GM21526 (cell line): ENCODE measurements at regions not wholly inside any gene's neighbourhood (a gene's known extent, or its start where the extent isn't known, plus 50 kb on each side); places are given as distances from the start of the nearest gene placed in this dataset.

Source experiments
- ATAC-seq: cut with Tn5 transposase; IDR thresholded peaks from one replicate; pipeline ENCODE4 v1.9.1; 2021; ENCODE audit warnings: moderate library complexity; ENCODE audit not compliant: unreplicated experiment, low FRiP score

DNA sequence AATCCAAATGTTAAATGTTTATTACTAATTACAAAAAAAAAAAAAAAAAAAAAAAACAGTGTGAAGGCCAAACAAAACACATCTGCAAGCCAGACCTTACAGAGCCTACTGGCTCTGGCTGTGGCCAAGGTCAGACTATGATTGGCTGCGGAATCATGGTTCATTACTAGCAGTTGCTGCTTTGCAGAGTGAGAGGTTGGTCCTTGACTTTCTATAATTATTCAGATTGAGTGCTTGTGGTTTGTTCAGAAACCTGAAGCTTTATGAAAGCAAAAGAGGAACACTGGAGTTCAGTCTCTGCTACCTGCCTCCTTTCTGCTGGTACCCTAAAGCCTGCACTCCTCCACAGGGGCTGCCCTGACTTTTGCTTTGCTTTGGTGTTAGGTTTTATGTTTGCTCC lies 550.9 kb downstream of the BCL11B start:
- ATAC-seq, result no peak

- no peak for ATAC-seq
These were observed 547.3 kb downstream of the BCL11B start for GRCh38 chr14:98724734-98725133.

GRCh38 chr14:98725191-98725590 lies 546.8 kb downstream of the BCL11B start:
- ATAC-seq, result no peak

DNA sequence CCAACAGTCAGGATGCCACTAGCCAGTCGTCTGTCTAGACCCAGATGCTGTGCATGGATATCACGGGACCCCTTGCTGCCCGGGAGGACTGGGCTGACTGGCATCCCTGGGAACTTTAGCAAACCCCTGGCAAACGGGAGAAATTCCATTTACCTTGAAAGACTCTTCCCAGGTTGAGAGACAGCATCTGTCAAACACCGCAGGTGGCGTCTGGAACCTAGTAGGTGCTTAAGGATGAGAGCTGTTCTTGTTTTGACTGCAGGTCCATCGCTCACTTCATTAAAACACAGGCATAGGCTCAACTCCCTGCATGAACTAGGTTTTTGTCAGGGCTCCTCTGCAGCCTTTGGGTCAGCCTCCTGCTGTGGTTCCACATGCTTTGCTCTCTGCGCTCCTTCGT lies 546.3 kb downstream of the BCL11B start:
- ATAC-seq, result no peak

- no peak for ATAC-seq
These were observed 545.2 kb downstream of the BCL11B start for GRCh38 chr14:98726585-98727405.

DNA sequence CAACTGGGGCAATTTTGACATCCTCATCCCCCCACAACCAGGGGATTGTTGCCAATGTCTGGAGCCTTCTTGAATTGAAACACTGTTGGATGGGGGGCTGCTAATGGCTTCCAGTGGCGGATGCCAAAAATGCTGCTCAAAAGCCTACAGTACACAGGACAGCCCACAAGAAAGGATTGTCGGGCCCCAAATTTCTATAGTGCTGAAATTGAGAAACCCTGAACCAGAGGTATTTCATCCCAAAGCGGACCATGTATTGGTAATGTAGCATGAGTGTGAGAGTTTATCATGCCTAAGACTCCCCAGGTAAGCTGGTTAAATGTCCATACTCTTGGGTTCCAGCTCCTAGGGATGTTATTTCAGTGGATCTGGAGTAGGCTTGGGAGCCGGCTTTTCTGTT lies 544.0 kb downstream of the BCL11B start:
- ATAC-seq, result no peak

DNA sequence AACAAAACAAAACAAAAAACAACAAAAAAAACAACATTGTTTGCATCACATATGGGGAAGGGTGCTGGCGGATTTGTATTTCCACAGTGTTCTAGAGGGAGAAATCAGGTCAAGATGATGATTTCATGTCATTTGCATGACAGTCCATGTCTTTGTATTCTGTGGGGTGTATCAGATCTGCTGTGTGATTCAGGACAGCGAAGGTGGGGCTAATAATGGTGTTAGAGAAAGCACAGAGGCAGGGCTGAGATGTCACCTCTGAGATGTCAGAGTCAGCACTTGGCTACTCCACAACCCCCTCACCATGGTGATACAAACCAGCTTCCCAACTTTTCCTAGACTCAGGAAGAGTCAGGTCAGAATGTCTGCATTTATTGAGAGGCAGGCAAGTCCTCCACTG lies 543.2 kb downstream of the BCL11B start:
- ATAC-seq, result no peak

DNA sequence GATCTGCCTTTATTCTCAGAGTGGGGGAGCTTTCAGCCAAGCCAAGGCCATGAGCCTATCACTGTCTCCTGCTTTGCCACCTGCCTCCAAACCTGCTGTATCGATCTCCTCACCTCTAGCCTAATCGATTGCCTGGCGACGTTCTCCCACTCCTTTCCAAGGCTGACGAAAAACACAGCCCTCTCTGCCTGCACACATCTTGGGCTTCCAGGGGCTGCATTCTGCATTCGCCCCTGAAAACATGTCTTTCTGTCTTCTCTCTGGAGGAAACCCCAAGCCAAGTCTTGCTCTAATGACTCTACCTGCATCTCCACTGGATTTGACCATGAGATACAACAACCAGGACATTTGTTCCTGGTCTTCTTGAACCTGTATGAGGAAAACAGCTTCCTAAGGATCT lies 540.7 kb downstream of the BCL11B start:
- no peak for ATAC-seq

DNA sequence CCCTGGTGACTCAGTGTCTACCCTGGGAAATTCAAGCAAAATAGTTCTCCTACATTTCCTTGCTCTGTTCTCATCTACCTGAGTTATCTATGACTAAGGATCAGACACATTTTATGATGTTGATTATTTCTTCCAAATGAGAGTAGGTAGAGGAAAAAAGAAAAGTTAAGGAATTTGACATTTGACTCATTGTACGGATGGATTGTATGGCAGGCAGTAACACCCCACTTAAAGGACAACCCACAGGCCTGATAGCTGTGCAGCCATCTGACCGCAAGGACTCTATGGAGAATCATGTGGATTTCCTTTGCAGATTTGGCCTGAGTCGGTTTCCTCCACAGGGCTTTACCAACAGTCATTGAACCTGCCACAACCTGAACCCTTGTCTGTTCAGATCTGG lies 540.3 kb downstream of the BCL11B start:
- ATAC-seq, result no peak

DNA sequence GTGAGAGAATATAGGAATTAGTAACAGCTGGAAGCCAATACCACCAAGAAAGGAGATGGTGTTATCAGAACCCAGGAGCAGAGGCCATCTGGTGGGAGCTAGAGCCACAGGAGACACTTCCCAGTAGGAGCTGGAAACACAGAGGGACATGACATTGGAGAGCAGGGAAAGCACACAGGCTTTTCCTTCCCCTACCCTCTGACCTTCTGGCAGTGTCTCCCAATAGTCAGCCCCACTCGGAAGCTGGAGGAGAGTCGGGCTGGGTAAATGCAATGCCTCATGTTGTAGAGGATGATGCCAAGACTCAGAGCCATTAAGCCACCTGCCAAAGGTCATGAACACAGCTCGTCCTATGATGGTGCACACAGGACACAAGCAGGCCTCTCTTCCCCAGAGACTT lies 538.5 kb downstream of the BCL11B start:
- ATAC-seq, result no peak

GRCh38 chr14:98736701-98737338 lies 535.2 kb downstream of the BCL11B start:
- no peak for ATAC-seq

DNA sequence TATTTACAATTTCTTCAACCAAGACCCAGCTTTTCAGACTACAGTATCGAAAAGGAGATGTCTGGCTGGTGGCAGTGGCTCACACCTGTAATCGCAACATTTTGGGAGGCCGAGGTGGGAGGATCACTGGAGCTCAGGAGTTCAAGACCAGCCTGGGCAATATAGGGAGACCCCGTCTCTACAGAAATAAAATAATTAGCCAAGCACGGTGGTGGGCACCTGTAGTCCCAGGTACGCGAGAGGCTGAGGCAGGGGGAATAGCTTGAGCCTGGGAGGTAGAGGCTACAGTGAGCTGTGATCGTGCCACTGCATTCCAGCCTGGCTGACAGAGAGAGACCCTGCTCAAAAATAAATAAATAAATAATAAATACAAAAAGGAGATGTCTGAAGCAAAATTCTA lies 530.5 kb downstream of the BCL11B start:
- no peak for ATAC-seq

- no peak for ATAC-seq
These were observed 530.0 kb downstream of the BCL11B start for GRCh38 chr14:98742001-98742400.

GRCh38 chr14:98743536-98743935 lies 528.5 kb downstream of the BCL11B start:
- no peak for ATAC-seq

- ATAC-seq, result no peak
These were observed 523.0 kb downstream of the BCL11B start for GRCh38 chr14:98748966-98749365.

DNA sequence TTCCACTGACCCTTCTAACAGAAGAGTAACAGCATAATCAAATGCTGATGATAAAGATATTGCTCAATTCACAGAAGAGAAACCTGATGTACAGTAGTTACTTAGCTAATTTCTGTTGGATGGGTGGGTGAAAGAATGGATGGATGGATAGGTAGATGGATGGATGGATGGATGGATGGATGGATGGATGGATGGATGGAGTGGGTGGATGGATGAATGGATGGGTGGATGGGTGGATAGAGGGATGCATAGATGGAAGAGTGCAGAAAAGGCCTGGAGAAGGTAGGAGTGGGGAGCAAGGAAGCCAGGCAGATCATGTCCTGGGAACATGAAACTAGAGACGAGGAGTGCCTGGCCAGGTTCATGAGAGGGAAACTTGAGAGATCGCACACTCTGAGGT lies 520.9 kb downstream of the BCL11B start:
- no peak for ATAC-seq

DNA sequence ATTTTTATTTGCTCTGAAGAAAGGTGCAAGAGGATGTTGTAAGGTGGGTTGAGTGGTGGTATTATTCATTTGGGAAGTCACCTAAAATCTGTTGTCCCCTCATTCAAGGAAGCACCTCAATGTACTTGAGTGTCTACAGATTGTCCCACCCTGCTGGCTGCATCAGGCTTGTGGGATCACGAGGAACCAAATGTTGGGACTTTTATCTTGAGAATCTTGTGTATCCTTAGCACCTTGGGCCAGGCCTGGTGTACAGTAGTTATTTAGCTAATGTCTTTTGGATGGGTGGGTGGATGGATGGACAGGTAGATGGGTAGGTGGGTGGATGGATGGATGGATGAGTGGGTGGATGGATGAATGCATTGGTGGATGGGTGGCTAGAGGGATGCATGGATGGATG lies 519.3 kb downstream of the BCL11B start:
- ATAC-seq, result no peak

GRCh38 chr14:98754343-98755020 lies 517.5 kb downstream of the BCL11B start:
- no peak for ATAC-seq

DNA sequence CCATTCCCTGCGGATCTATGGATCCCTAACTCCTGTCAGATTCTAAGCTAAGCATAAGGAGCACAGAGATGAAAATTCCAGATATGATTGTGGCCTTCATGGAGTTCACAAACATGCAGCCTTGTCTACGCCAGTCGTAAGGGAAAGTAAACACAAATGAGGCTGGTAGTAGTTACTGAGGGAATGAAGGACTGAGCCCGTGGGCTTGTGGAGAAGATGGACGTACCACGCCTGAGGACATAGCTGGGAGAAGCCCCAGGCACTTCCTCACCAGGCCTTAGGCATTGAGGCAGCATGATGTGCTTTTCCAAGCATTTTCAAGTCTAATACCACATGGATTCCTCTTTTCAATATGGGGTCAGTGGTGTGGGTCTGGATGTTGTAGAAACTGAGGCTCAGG lies 515.2 kb downstream of the BCL11B start:
- ATAC-seq, result no peak

GRCh38 chr14:98758440-98758839 lies 513.6 kb downstream of the BCL11B start:
- ATAC-seq, result no peak

DNA sequence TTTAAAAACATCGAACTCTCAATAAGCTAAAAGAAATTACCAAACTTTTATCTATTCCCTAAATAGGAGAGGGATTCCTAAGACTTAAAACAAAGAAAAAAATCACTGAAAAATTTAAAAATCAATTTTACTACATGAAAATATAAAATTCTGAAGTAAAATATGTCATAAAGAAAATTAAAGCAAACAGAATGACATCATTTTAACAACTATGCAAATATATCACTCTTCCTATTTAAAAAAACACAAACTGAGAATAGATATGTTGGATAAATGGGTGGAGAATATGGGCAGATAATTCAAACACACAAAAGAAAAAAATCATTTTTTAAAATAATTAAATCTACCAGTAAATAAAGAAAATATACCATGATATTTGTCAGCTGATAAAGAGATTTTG lies 510.0 kb downstream of the BCL11B start:
- no peak for ATAC-seq

DNA sequence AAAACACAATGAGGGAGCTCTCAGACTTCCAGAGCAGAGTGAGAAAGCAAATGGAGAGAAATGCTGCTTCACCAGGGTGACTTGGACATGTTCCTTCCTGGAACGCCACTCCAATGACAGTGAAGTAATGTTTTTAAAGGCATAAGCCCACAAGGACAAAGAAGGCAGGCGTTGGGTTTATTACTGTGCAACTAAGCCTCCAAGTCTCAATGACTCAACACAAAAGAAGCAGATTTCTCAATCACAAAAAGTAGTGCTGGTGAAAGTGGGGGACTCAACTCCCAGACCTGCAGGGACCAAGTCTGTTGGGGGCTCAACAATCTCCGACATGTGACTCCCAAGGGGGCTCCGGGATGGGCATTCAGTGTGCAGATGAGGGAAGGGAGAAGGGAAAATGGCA lies 505.2 kb downstream of the BCL11B start:
- no peak for ATAC-seq
